Loucy (cell line): ENCODE measurements at regions not wholly inside any gene's neighbourhood (a gene's known extent, or its start where the extent isn't known, plus 50 kb on each side); places are given as distances from the start of the nearest gene placed in this dataset.

ENCODE experiments used
- CTCF ChIP-seq: fragments of 200-600 bp; sonication (generic); conservative IDR thresholded peaks from 2 replicates; pipeline ENCODE4 v1.5.1; 2014; ENCODE audit warnings: mild to moderate bottlenecking, antibody characterized with exemption, low read length
- EZH2phosphoT487 ChIP-seq: fragments of 200-600 bp; IDR thresholded peaks from 2 replicates; pipeline ENCODE4 v1.6.1; 2018; ENCODE audit warnings: antibody characterized with exemption, mild to moderate bottlenecking, moderate library complexity, borderline replicate concordance

GRCh38 chr2:2672249-2672648, 341.2 kb upstream of the MYT1L start:
- TF ChIP-seq CTCF (no peak), EZH2phosphoT487 (no peak)
